HCT116 (cell line): ENCODE measurements at regions not wholly inside any gene's neighbourhood (a gene's known extent, or its start where the extent isn't known, plus 50 kb on each side); places are given as distances from the start of the nearest gene placed in this dataset.

ENCODE experiments used
- ATAC-seq: fragments of 200-7000 bp; cut with Tn5 transposase; 2 replicates; pipeline ENCODE4 v1.9.1; 2020; ENCODE audit warnings: mild to moderate bottlenecking, moderate library complexity
- BruUV-seq: library from RNA; stranded (reverse); fragments of 400-500 nt; replicated peaks from 2 replicates; lab custom pipeline; 2021; lab: Mats Ljungman, UMichigan
- CTCF ChIA-PET: fragments of 300-600 bp; sonication (Branson Sonifier 250); formaldehyde crosslinking; loops from one replicate; lab custom pipeline; 2021; ENCODE audit warnings: antibody characterized with exemption; lab: Charles Lee
- POLR2A ChIA-PET: fragments of 300-600, 350-600 bp; sonication (Branson Sonifier 250); formaldehyde crosslinking; loops from one replicate; lab custom pipeline; 2021; ENCODE audit warnings: antibody characterized with exemption; lab: Charles Lee
- RAD21 ChIA-PET, 2 experiments: fragments of 300-600 bp; sonication (Branson Sonifier 250); formaldehyde crosslinking; loops; one replicate each; lab custom pipeline; 2023; ENCODE audit warnings: low total read pairs in 2 of 2; ENCODE audit not compliant: uncharacterized antibody in 2 of 2, unreplicated experiment in 2 of 2, low non-redundant PET in 1 of 2; lab: Charles Lee
- DNase-seq: peaks from one replicate; pipeline ENCODE4 v3.0.0-alpha.2; 2010; ENCODE audit warnings: low read depth, low spot score
- H2AFZ ChIP-seq: fragments of 200-600 bp; shearing (Covaris generic), sonication (generic); 2 replicates; pipeline ENCODE4 v1.6.1; 2017; ENCODE audit warnings: low read depth, mixed run types, mixed read lengths, antibody characterized with exemption, low read length; ENCODE audit not compliant: poor library complexity, severe bottlenecking
- H3K27ac ChIP-seq: 2 replicates; pipeline ENCODE4 v1.5.1; 2012; ENCODE audit warnings: low read depth, low read length
- H3K27me3 ChIP-seq: fragments of 200-600 bp; sonication (generic); 2 replicates; pipeline ENCODE4 v1.6.1; 2016; ENCODE audit warnings: mixed run types, low read length, mixed read lengths; ENCODE audit not compliant: insufficient read depth
- H3K36me3 ChIP-seq, 2 experiments: fragments of 200-500 bp in 1 of 2; fragments of 200-600 bp in 1 of 2; sonication (Bioruptor generic) in 1 of 2; sonication (generic) in 1 of 2; 2 replicates each; pipeline versions ENCODE4 v1.5.1 to v1.6.1; 2014 to 2016; ENCODE audit warnings: low read length in 2 of 2, inconsistent platforms in 1 of 2, mixed read lengths in 1 of 2, mixed run types in 1 of 2; ENCODE audit not compliant: insufficient read depth in 2 of 2, control insufficient read depth in 1 of 2
- H3K4me1 ChIP-seq, 2 experiments: fragments of 200-600 bp in 1 of 2; sonication (generic) in 1 of 2; 2 replicates each; pipeline versions ENCODE4 v1.5.1 to v1.6.1; 2012 to 2017; ENCODE audit warnings: low read length in 2 of 2, inconsistent platforms in 1 of 2, mild to moderate bottlenecking in 1 of 2, mixed read lengths in 1 of 2, mixed run types in 1 of 2, moderate library complexity in 1 of 2; ENCODE audit not compliant: insufficient read depth in 2 of 2, control insufficient read depth in 1 of 2
- H3K4me2 ChIP-seq: fragments of 200-600 bp; sonication (generic); 2 replicates; pipeline ENCODE4 v1.6.1; 2017; ENCODE audit warnings: mixed run types, low read length, mixed read lengths
- H3K4me3 ChIP-seq, 2 experiments: fragments of 200-600 bp in 1 of 2; sonication (generic) in 1 of 2; replicated peaks in 1 of 2; 2 replicates each; pipeline ENCODE4 v1.5.1; 2011 to 2016; ENCODE audit warnings: low read length in 2 of 2, control low read depth in 1 of 2, low read depth in 1 of 2, mild to moderate bottlenecking in 1 of 2, mixed read lengths in 1 of 2, mixed run types in 1 of 2
- H3K79me2 ChIP-seq: fragments of 200-600 bp; sonication (generic); 2 replicates; pipeline ENCODE4 v1.6.1; 2017; ENCODE audit warnings: mild to moderate bottlenecking, mixed run types, low read length, moderate library complexity, mixed read lengths; ENCODE audit not compliant: insufficient read depth
- H3K9ac ChIP-seq: fragments of 200-600 bp; sonication (generic); 2 replicates; pipeline ENCODE4 v1.6.1; 2016; ENCODE audit warnings: low read length, mixed read lengths
- H3K9me2 ChIP-seq: fragments of 200-600 bp; sonication (generic), shearing (Covaris generic); 2 replicates; pipeline ENCODE4 v1.6.1; 2017; ENCODE audit warnings: mixed run types, mild to moderate bottlenecking, moderate library complexity; ENCODE audit not compliant: insufficient read depth
- H3K9me3 ChIP-seq, 2 experiments: fragments of 200-500 bp in 1 of 2; fragments of 200-600 bp in 1 of 2; sonication (Bioruptor generic) in 1 of 2; sonication (generic) in 1 of 2; 2 replicates each; pipeline ENCODE4 v1.6.1; 2014 to 2017; ENCODE audit warnings: low read length in 2 of 2, mixed read lengths in 2 of 2, inconsistent platforms in 1 of 2, low read depth in 1 of 2, mild to moderate bottlenecking in 1 of 2, mixed run types in 1 of 2, moderate library complexity in 1 of 2; ENCODE audit not compliant: control insufficient read depth in 1 of 2, insufficient read depth in 1 of 2
- H4K20me1 ChIP-seq: fragments of 200-600 bp; sonication (generic), shearing (Covaris generic); 2 replicates; pipeline ENCODE4 v1.6.1; 2017; ENCODE audit warnings: mixed run types, mild to moderate bottlenecking, moderate library complexity; ENCODE audit not compliant: insufficient read depth
- ATF3 ChIP-seq: IDR thresholded peaks from 2 replicates; pipeline ENCODE4 v1.6.1; 2012
- CEBPB ChIP-seq: IDR thresholded peaks from 2 replicates; pipeline ENCODE4 v1.6.1; 2012; ENCODE audit warnings: low read depth
- EGR1 ChIP-seq: IDR thresholded peaks from 2 replicates; pipeline ENCODE4 v1.6.1; 2012; ENCODE audit warnings: low read depth
- ELF1 ChIP-seq: IDR thresholded peaks from 2 replicates; pipeline ENCODE4 v1.6.1; 2012; ENCODE audit warnings: low read depth, borderline replicate concordance
- EZH2 ChIP-seq: fragments of 200-600 bp; sonication (generic); IDR thresholded peaks from 2 replicates; pipeline ENCODE4 v1.6.1; 2017; ENCODE audit warnings: antibody characterized with exemption, mixed run types
- FOSL1 ChIP-seq: IDR thresholded peaks from 2 replicates; pipeline ENCODE4 v1.6.1; 2012; ENCODE audit warnings: low read depth
- JUND ChIP-seq: IDR thresholded peaks from 2 replicates; pipeline ENCODE4 v1.6.1; 2012
- MAX ChIP-seq: IDR thresholded peaks from 2 replicates; pipeline ENCODE4 v1.6.1; 2012
- POLR2A ChIP-seq: IDR thresholded peaks from 2 replicates; pipeline ENCODE4 v1.7.0; 2011; ENCODE audit warnings: borderline replicate concordance; ENCODE audit not compliant: insufficient read depth, insufficient read length; ENCODE audit errors: extremely low read depth
- POLR2AphosphoS5 ChIP-seq: IDR thresholded peaks from 2 replicates; pipeline ENCODE4 v1.6.1; 2011; ENCODE audit warnings: mild to moderate bottlenecking, low read depth, low read length, moderate library complexity
- RAD21 ChIP-seq: IDR thresholded peaks from 2 replicates; pipeline ENCODE4 v1.6.1; 2012; ENCODE audit warnings: low read depth, mild to moderate bottlenecking
- REST ChIP-seq: IDR thresholded peaks from 2 replicates; pipeline ENCODE4 v1.6.1; 2012; ENCODE audit warnings: low read depth
- SIN3A ChIP-seq: IDR thresholded peaks from 2 replicates; pipeline ENCODE4 v1.6.1; 2012; ENCODE audit warnings: low read depth
- ZBTB33 ChIP-seq: IDR thresholded peaks from 2 replicates; pipeline ENCODE4 v1.6.1; 2011; ENCODE audit warnings: mild to moderate bottlenecking, low read length, moderate library complexity; ENCODE audit not compliant: insufficient replicate concordance; ENCODE audit errors: extremely low read depth
- ZNF274 ChIP-seq: fragments of 200-500 bp; sonication (Bioruptor generic); IDR thresholded peaks from 2 replicates; pipeline ENCODE4 v1.6.1; 2014; ENCODE audit warnings: mild to moderate bottlenecking, low read depth, low read length, inconsistent platforms
- intact Hi-C: fragments of 100-400 bp; cut with micrococcal nuclease; formaldehyde crosslinking; loops from 2 replicates; pipeline ENCODE4 v1.10.0; 2022

- no peak for TF ChIP-seq REST
Measured at GRCh38 chr18:78785706-78786105, 193.9 kb upstream of the SALL3 start (continued).

- H3K4me1 ChIP-seq = no peaks in the 10 kb centered on the region
- no peaks in the 10 kb centered on the region for H3K9me2 ChIP-seq
- no peak overlapping the region for H3K4me3 ChIP-seq
- no peaks in the 10 kb centered on the region for H4K20me1 ChIP-seq
- H3K9me3 ChIP-seq = no peaks in the 10 kb centered on the region
- intact Hi-C loops = no loop called here
- ATAC-seq (no peak), DNase-seq (no peak)
- CTCF ChIA-PET = no interaction called here
- RAD21 ChIA-PET = no interaction called here
- no peak overlapping the region for H3K4me2 ChIP-seq
- H3K27me3 ChIP-seq = peaks cover 24% of the 10 kb centered on the region
- no peaks in the 10 kb centered on the region for H3K36me3 ChIP-seq
- no peaks in the 10 kb centered on the region for H3K79me2 ChIP-seq
- H3K9ac ChIP-seq = no peak overlapping the region
- BruUV-seq = no TSS peak
- H3K27ac ChIP-seq = no peak overlapping the region
- no peak for TF ChIP-seq POLR2A
- TF ChIP-seq SIN3A = no peak
- TF ChIP-seq ATF3 = no peak
- no peak for TF ChIP-seq REST
- no peak for TF ChIP-seq EZH2
- no peak for TF ChIP-seq RAD21
- no peak for TF ChIP-seq EGR1
- no peak for TF ChIP-seq ELF1
- TF ChIP-seq ZBTB33 = no peak
- TF ChIP-seq FOSL1 = no peak
- TF ChIP-seq POLR2AphosphoS5 = no peak
- TF ChIP-seq JUND = no peak
- TF ChIP-seq ZNF274 = no peak
- TF ChIP-seq CEBPB = no peak
- no peak for TF ChIP-seq MAX
- H2AFZ ChIP-seq = no peak overlapping the region
- POLR2A ChIA-PET = no interaction called here
Measured at GRCh38 chr18:78786776-78787175, 192.8 kb upstream of the SALL3 start.
